ENCODE measurements at regions not wholly inside any gene's neighbourhood (a gene's known extent, or its start where the extent isn't known, plus 50 kb on each side); places are given as distances from the start of the nearest gene placed in this dataset.

GRCh38 chr1:208421486-208421885 lies 177.3 kb upstream of the PLXNA2 start:
- no peak for TF ChIP-seq CTCF (IDR thresholded peaks at IDR 0.05; ENCODE audit: control insufficient read depth, insufficient read depth, low read depth, low read length, missing control alignments)
- no peak overlapping the region for H3K4me3 ChIP-seq (ENCODE audit: control insufficient read depth, low read depth, low read length)
- DNase-seq (ENCODE audit: low read depth), result no peak

GRCh38 chr1:208423526-208423925 lies 179.3 kb upstream of the PLXNA2 start:
- no peak overlapping the region for H3K4me3 ChIP-seq (ENCODE audit: control insufficient read depth, low read depth, low read length)
- DNase-seq (ENCODE audit: low read depth), result no peak
- TF ChIP-seq CTCF (IDR thresholded peaks at IDR 0.05; ENCODE audit: control insufficient read depth, insufficient read depth, low read depth, low read length, missing control alignments), result no peak

- DNase-seq (ENCODE audit: low read depth), result no peak
- no peak overlapping the region for H3K4me3 ChIP-seq (ENCODE audit: control insufficient read depth, low read depth, low read length)
- no peak for TF ChIP-seq CTCF (IDR thresholded peaks at IDR 0.05; ENCODE audit: control insufficient read depth, insufficient read depth, low read depth, low read length, missing control alignments)
Measured at GRCh38 chr1:208425096-208425495, 180.9 kb upstream of the PLXNA2 start.

- DNase-seq (ENCODE audit: low read depth), result no peak
- H3K4me3 ChIP-seq (ENCODE audit: control insufficient read depth, low read depth, low read length), result no peak overlapping the region
- no peak for TF ChIP-seq CTCF (IDR thresholded peaks at IDR 0.05; ENCODE audit: control insufficient read depth, insufficient read depth, low read depth, low read length, missing control alignments)
Measured at GRCh38 chr1:208430220-208430619, 186.0 kb upstream of the PLXNA2 start.

GRCh38 chr1:208431721-208432120 lies 187.5 kb upstream of the PLXNA2 start:
- DNase-seq (ENCODE audit: low read depth), result peak; percentile 88
- TF ChIP-seq CTCF (IDR thresholded peaks at IDR 0.05; ENCODE audit: control insufficient read depth, insufficient read depth, low read depth, low read length, missing control alignments), result no peak
- no peak overlapping the region for H3K4me3 ChIP-seq (ENCODE audit: control insufficient read depth, low read depth, low read length)

GRCh38 chr1:208432346-208432745 lies 188.2 kb upstream of the PLXNA2 start:
- no peak for TF ChIP-seq CTCF (IDR thresholded peaks at IDR 0.05; ENCODE audit: control insufficient read depth, insufficient read depth, low read depth, low read length, missing control alignments)
- no peak for DNase-seq (ENCODE audit: low read depth)

GRCh38 chr1:208433086-208433485 lies 188.9 kb upstream of the PLXNA2 start:
- no peak for TF ChIP-seq CTCF (IDR thresholded peaks at IDR 0.05; ENCODE audit: control insufficient read depth, insufficient read depth, low read depth, low read length, missing control alignments)
- peak; percentile 18 for DNase-seq (ENCODE audit: low read depth)
- no peak overlapping the region for H3K4me3 ChIP-seq (ENCODE audit: control insufficient read depth, low read depth, low read length)

More at GRCh38 chr1:208432346-208432745, 188.2 kb upstream of the PLXNA2 start:
- H3K4me3 ChIP-seq (ENCODE audit: control insufficient read depth, low read depth, low read length), result no peak overlapping the region

Measured in AG09309 (cell line).